ENCODE measurements at regions not wholly inside any gene's neighbourhood (a gene's known extent, or its start where the extent isn't known, plus 50 kb on each side); places are given as distances from the start of the nearest gene placed in this dataset.

DNA sequence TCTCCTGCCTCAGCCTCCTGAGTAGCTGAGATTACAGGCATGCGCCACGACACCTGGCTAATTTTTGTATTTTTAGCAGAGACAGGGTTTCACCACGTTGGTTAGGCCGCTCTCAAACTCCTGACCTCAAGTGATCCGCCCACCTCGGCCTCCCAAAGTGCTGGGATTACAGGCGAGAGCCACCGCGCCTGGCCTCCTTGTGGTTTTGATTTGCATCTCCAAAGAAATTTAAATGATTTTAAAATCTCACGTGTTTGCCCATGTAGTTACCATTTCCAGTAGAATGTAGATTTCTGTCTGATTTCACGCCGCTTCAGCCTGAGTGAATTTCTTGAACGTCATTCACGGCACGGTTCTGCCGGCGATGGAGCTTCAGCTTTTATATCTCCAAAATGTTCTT, 55.8 kb downstream of the IGF2 start:
- DNase-seq (ENCODE audit: low read depth in 2 of 2), result no peak

GRCh38 chr11:2077061-2077802, 62.0 kb downstream of the IGF2 start:
- peak; percentile 30 for DNase-seq (ENCODE audit: low read depth in 2 of 2)

GRCh38 chr11:2076441-2076840, 62.7 kb downstream of the IGF2 start:
- DNase-seq (ENCODE audit: low read depth in 2 of 2), result no peak

- no peak for DNase-seq (ENCODE audit: low read depth in 2 of 2)
Measured at GRCh38 chr11:2074266-2074825, 64.8 kb downstream of the IGF2 start.

- DNase-seq (ENCODE audit: low read depth in 2 of 2), result no peak
Measured at GRCh38 chr11:2072551-2073261, 66.5 kb downstream of the IGF2 start.

DNA sequence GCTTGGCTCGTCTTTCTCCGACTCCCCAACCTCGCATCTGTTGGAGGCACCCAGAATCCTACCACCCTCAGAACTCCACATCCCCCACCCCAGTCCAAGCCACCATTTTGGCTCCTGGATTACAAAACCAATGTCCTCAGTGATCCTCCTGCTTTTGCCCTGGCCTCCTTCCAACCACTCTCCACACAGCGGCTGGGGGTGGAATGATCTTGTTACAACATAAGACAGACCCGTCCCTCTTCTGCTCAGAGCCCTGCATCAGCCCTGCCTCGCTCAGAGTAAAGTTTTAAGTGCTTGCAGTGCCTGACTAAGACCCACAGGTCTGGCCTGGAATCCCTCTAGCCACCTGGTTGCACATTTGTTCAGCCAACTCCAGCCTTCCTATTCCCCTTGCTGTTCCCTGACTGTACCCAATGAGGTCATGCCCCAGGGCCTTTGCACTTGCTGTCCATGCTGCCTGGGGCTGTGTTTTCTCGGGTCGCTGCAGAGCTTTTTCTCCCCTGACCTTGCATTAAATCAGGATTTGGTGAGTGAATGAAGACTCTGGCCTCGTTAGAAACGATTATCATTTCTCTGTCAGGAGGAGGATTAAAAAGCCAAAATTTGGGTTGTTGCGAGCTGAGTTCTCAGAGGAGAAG, 67.3 kb downstream of the IGF2 start:
- DNase-seq (ENCODE audit: low read depth in 2 of 2), result no peak

All from stimulated activated CD4-positive, alpha-beta T cell treated with anti-CD3 and anti-CD28 coated beads, Interleukin-15, amount 100 ng/mL, for 48 hours (primary cell).